NCI-H1105 treated with DMSO at 0.1 percent for 48 hours (cell line): ENCODE measurements at regions not wholly inside any gene's neighbourhood (a gene's known extent, or its start where the extent isn't known, plus 50 kb on each side); places are given as distances from the start of the nearest gene placed in this dataset.
"Not testable (repeated sequence)": the region's sequence is repeated elsewhere in the genome, so short reads cannot be mapped to it uniquely, and the experiment has no call there.

Source experiments
- DNase-seq: peaks from one replicate; lab custom pipeline; 2025; lab: John Stamatoyannopoulos, UW

DNA sequence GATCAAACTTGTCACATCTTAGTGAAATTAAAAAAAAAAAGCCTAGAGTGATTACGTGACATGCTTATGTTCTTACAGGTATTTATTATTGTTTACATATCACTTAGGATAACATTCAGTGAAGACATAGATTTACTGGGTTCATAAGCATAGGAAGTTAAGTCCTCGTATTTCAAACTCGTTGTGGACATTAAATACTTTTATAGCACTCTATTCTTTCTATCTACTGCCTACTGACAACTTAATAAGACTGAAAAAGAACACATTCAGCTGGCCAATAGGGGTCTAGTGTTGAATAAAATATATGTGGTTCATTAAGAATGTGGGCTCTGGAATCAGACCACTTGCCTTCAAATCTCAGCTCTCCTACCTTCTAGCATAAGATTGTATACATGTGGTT lies 1927.4 kb downstream of the PCDH9 start:
- DNase-seq = no peak

- no peak for DNase-seq
Measured at GRCh38 chr13:65301506-65301905, 1928.6 kb downstream of the PCDH9 start.

DNA sequence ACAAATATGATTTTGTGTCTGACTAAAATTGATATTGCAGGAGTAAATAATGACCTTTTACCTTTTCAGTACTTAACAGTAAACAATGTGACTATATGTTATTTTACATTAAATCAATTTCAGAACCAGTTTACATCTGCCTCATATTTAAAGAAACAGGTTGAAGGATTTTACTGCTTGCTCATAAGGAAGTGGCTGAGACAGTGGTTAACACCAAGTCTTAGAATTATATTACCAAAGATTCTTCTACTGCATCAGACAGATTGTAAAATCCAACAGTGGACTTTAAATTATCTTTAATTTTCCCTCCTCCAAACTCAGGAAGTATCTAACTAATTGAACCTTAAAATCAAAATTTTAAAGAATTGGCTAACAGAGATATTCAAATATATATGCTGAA lies 1929.9 kb downstream of the PCDH9 start:
- no peak for DNase-seq

GRCh38 chr13:65293530-65294198 lies 1936.5 kb downstream of the PCDH9 start:
- DNase-seq = no peak

DNA sequence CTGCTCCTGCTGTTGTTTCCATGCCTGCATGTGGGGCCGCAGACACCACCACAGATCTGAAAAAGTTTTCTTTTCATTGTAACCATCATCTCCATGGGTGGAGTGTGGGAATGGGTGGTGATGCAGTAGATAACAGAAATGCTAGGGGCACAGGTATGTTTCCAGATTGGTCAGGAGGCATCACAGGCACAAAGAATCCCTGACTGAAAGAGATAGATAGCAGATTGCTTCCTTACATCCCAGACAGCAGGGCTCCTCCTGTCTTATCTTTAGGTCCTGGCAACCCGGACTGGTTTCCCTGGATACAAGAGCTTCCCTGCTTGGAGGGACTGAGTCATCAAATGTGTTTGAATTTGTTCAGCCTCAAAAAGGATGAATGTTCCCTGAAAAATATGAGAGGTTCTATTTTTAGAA lies 1937.6 kb downstream of the PCDH9 start:
- DNase-seq = no peak

GRCh38 chr13:65287405-65287804 lies 1942.7 kb downstream of the PCDH9 start:
- DNase-seq = no peak

- no peak for DNase-seq
Measured at GRCh38 chr13:65275838-65276630, 1954.1 kb downstream of the PCDH9 start.

- no peak for DNase-seq
Measured at GRCh38 chr13:65275108-65275507, 1955.0 kb downstream of the PCDH9 start.

DNA sequence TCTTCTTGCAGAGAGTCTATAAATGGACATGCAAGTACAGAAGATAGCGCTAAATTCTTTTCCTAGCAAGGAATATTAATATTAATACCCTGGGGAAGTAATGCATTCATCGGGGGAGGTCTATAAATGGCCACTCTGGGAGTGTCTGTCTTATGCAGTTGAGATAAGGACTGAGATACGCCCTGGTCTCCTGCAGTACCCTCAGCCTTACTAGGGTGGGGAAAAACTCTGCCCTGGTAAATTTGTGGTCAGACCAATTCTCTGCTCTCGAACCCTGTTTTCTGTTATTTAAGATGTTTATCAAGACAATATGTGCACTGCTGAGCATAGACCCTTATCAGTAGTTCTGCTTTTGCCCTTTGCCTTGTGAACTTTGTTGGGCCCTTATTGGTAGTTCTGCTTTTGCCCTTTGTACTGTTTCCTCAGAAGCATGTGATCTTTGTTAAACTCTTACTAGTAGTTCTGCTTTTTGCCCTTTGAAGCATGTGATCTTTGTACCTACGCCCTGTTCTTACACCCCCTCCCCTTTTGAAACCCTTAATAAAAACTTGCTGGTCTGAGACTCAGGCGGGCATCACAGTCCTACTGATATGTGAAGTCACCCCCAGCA lies 1956.2 kb downstream of the PCDH9 start:
- DNase-seq = not testable (repeated sequence)

DNA sequence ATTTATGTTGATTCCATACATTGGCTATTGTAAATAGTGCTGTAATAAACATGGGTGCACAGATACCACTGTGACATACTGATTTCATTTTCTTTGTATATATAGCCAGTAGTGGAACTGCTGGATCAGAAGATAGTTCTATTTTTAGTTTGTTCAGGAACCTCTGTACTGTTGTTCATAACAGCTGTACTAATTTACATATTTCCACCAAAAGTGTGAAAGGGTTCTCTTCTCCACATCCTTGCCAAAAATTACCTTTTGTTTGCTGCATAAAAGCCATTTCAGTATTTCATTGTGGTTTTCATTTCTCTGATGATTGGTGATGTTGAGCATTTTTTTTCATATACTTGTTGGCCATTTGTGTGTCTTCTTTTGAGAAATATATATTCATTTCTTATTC lies 1962.1 kb downstream of the PCDH9 start:
- DNase-seq = peak; percentile 72

- DNase-seq = no peak
Measured at GRCh38 chr13:65265988-65266387, 1964.1 kb downstream of the PCDH9 start.

GRCh38 chr13:65264066-65264465 lies 1966.1 kb downstream of the PCDH9 start:
- DNase-seq = peak; percentile 43

GRCh38 chr13:65260946-65261891 lies 1968.9 kb downstream of the PCDH9 start:
- no peak for DNase-seq

DNA sequence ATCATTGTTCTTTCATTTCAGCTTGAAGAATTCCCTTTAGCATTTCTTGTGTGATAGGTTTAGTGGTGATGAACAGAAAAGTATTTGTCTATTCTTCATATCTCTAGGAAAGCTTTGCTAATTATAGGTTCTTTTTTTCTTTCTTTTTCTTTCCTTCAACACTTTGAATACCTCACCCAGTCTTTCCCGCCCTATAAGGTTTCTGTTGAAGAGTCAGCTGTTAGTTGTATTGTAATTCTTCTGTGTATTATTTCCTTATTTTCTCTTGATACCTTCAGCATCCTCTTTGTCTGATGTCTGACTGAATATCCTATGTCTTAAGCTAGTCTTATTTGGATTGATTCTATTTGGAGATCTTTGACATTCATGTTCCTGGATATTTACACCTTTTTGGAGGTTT lies 1989.4 kb downstream of the PCDH9 start:
- DNase-seq = no peak

DNA sequence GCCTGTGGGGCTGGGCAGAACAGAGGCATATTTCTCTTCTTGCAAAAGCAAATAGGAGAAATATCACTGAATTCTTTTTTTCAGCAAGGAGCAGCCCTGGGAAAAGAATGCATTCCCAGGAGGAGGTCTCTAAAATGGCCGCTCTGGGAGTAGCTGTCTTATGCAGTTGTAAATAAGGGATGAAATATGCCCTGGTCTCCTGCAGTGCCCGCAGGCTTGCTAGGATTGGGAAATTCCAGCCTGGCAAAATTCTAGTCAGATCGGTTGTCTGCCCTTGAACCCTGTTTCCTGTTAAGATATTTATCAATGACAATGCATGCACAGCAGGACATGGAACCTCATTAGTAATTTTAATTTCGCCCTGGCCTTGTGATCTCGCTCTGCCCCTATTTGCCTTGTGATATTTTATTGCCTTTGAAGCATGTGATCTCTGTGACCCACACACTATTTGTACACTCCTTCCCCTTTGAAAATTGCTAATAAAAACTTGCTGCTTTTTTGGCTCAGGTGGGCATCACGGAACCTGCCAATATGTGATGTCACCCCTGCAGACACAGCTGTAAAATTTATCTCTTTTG lies 1993.2 kb downstream of the PCDH9 start:
- DNase-seq = no peak

GRCh38 chr13:65217471-65217995 lies 2012.6 kb downstream of the PCDH9 start:
- no peak for DNase-seq

DNA sequence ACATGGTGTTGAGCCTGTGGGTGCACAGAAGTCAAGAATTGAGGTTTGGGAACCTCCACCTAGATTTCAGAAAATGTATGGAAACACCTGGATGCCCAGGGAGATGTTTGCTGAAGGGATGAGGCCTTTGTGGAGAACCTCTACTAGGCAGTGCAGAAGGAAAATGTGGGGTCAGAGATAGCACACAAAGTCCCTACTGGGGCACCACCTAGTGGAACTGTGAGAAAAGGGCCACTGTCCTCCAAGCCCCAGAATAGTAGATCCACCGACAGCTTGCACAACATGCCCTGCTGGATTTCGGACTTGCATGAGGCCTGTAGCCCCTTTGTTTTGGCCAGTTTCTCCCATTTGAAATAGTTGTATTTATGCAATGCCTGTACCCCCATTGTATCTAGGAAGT lies 2027.3 kb downstream of the PCDH9 start:
- DNase-seq = not testable (repeated sequence)

- no peak for DNase-seq
Measured at GRCh38 chr13:65188721-65189120, 2041.4 kb downstream of the PCDH9 start.

- DNase-seq = no peak
Measured at GRCh38 chr13:65168026-65168425, 2062.1 kb downstream of the PCDH9 start.

- DNase-seq = no peak
Measured at GRCh38 chr13:65166675-65167074, 2063.5 kb downstream of the PCDH9 start.

DNA sequence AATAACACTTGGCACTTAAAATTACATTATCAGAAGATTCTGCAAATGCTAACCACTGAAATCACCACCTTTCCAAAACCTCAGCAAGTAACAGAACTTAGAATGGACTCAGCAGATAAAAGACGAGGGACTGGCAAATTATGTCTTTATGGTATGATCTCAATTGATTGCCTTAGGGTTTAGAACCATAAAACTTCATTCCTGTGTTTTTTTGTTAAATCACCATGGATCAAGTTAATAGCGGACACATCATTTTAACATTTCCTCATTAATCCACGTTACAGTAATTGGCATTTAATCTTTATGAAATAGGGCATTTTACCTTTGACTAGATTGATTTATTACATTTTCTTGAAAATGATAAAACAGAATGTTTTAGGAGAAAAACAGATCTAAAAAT lies 2070.3 kb downstream of the PCDH9 start:
- DNase-seq = no peak
